Globus pallidus (tissue), 1 donor: ENCODE measurements at regions not wholly inside any gene's neighbourhood (a gene's known extent, or its start where the extent isn't known, plus 50 kb on each side); places are given as distances from the start of the nearest gene placed in this dataset.
A peak's percentile ranks its signal among the peaks of the same experiment; 100 is the strongest.

Experiments used
- DNase-seq: peaks from one replicate; pipeline ENCODE4 v3.0.0-alpha.2; 2015; ENCODE audit warnings: low spot score

- no peak for DNase-seq
Measured at GRCh38 chr18:1564793-1565192, 660.1 kb downstream of the ADCYAP1 start.

GRCh38 chr18:1571206-1571605 is 666.5 kb downstream of the ADCYAP1 start:
- DNase-seq, result no peak

- DNase-seq, result no peak
Measured at GRCh38 chr18:1573732-1574131, 669.1 kb downstream of the ADCYAP1 start.

GRCh38 chr18:1575084-1575483 is 670.4 kb downstream of the ADCYAP1 start:
- DNase-seq, result no peak

- DNase-seq, result no peak
Measured at GRCh38 chr18:1578505-1578904, 673.8 kb downstream of the ADCYAP1 start.

- DNase-seq, result no peak
Measured at GRCh38 chr18:1581581-1581980, 676.9 kb downstream of the ADCYAP1 start.

GRCh38 chr18:1585881-1586488 is 681.3 kb downstream of the ADCYAP1 start:
- peak; percentile 22 for DNase-seq

- no peak for DNase-seq
Measured at GRCh38 chr18:1593091-1593490, 688.4 kb downstream of the ADCYAP1 start.

- DNase-seq, result no peak
Measured at GRCh38 chr18:1595195-1595594, 690.5 kb downstream of the ADCYAP1 start.

GRCh38 chr18:1599196-1599595 is 694.5 kb downstream of the ADCYAP1 start:
- no peak for DNase-seq

GRCh38 chr18:1604751-1605150 is 700.1 kb downstream of the ADCYAP1 start:
- no peak for DNase-seq

- DNase-seq, result no peak
Measured at GRCh38 chr18:1618364-1618763, 713.7 kb downstream of the ADCYAP1 start.

GRCh38 chr18:1619507-1619906 is 714.8 kb downstream of the ADCYAP1 start:
- DNase-seq, result no peak

- DNase-seq, result no peak
Measured at GRCh38 chr18:1624612-1625011, 719.9 kb downstream of the ADCYAP1 start.

GRCh38 chr18:1627494-1627893 is 722.8 kb downstream of the ADCYAP1 start:
- no peak for DNase-seq

- no peak for DNase-seq
Measured at GRCh38 chr18:1648712-1649111, 744.0 kb downstream of the ADCYAP1 start.

- DNase-seq, result no peak
Measured at GRCh38 chr18:1652018-1652417, 747.3 kb downstream of the ADCYAP1 start.

GRCh38 chr18:1653873-1654272 is 749.2 kb downstream of the ADCYAP1 start:
- DNase-seq, result no peak

GRCh38 chr18:1657876-1658275 is 753.2 kb downstream of the ADCYAP1 start:
- no peak for DNase-seq

GRCh38 chr18:1658908-1659566 is 754.4 kb downstream of the ADCYAP1 start:
- no peak for DNase-seq

GRCh38 chr18:1663879-1664705 is 759.4 kb downstream of the ADCYAP1 start:
- DNase-seq, result peak; percentile 9

- DNase-seq, result no peak
Measured at GRCh38 chr18:1665079-1665478, 760.4 kb downstream of the ADCYAP1 start.

GRCh38 chr18:1668279-1668678 is 763.6 kb downstream of the ADCYAP1 start:
- no peak for DNase-seq
